ENCODE measurements at regions not wholly inside any gene's neighbourhood (a gene's known extent, or its start where the extent isn't known, plus 50 kb on each side); places are given as distances from the start of the nearest gene placed in this dataset.
A peak's percentile ranks its signal among the peaks of the same experiment; 100 is the strongest.
"Not testable (repeated sequence)": the region's sequence is repeated elsewhere in the genome, so short reads cannot be mapped to it uniquely, and the experiment has no call there.

DNA sequence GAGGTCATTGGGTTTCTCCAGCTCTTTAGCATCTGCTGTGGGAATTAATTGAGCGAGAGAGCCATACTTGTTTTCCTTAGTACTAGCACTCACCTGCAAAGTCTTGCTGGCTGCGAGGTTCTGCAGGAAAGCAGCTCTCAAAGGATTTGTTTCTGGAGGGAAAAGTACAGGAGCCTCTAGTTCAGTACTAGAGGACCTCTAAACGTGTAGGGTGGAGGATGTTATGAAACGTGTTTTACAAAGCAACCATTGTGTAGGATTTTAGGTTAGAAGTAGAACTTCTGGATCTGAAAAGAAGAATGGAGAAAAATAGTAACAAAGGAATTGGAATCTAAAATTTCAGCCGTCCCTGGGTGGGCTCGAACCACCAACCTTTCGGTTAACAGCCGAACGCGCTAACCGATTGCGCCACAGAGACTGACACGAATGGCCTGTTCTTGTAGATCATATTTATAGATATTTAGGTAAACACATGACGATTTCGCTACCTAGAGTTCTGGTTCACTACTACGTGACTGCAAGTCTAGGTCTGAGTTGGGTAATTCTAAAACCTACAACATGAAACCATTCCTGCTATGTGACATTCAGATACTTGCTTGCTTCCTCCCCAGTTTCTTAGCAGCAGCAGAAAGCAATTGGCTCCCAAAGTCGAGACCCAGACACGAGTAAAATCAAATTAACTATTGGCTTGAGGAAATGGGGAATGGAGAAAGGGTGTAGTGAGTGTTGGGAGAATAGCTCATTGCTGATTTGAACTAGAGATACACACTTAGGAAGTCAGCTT lies 60.2 kb upstream of the CFAP126 start:
- H2BK15ac ChIP-seq (ENCODE audit: low read length): no peak overlapping the region
- H3K4ac ChIP-seq (ENCODE audit: low read length): no peak overlapping the region
- peak overlapping the region; percentile 48 for H3K4me2 ChIP-seq (ENCODE audit: insufficient read depth, low read length, poor library complexity, severe bottlenecking)
- H2AFZ ChIP-seq (ENCODE audit: low read length): peak overlapping the region; percentile 32
- no peak overlapping the region for H2AK5ac ChIP-seq (ENCODE audit: low read depth, low read length)
- no peak overlapping the region for H3K23ac ChIP-seq (ENCODE audit: low read depth, low read length, poor library complexity)
- H3K4me1 ChIP-seq (ENCODE audit: control insufficient read depth in 2 of 2, insufficient read depth in 1 of 2, low read depth in 1 of 2, low read length in 2 of 2): no peaks in the 10 kb centered on the region
- DNase-seq (ENCODE audit: low spot score): no peak
- H3K9me3 ChIP-seq (replicated peaks in 1 of 2; ENCODE audit: control insufficient read depth in 2 of 2, insufficient read depth in 1 of 2, low read depth in 1 of 2, low read length in 2 of 2): no peaks in the 10 kb centered on the region
- no peak overlapping the region for H2BK12ac ChIP-seq (ENCODE audit: low read length)
- no peak overlapping the region for H3K14ac ChIP-seq (ENCODE audit: low read length)
- H3K4me3 ChIP-seq (ENCODE audit: low read length in 2 of 2): peak overlapping the region in 1 of 2 donors; percentile 21
- H3K36me3 ChIP-seq (replicated peaks in 1 of 2; ENCODE audit: control insufficient read depth in 2 of 2, insufficient read depth in 2 of 2, low read length in 2 of 2): no peaks in the 10 kb centered on the region
- no peak overlapping the region for H4K8ac ChIP-seq (ENCODE audit: low read depth, low read length)
- no peak overlapping the region for H3K18ac ChIP-seq (ENCODE audit: low read length)
- no peak overlapping the region for H4K91ac ChIP-seq (ENCODE audit: low read depth, low read length, poor library complexity)
- no peak overlapping the region for H3K27ac ChIP-seq (replicated peaks; ENCODE audit: low read length)
- H3K9ac ChIP-seq (ENCODE audit: low read depth, low read length, poor library complexity): no peak overlapping the region
- no peaks in the 10 kb centered on the region for H3K79me1 ChIP-seq (ENCODE audit: low read depth, low read length)
- no peak overlapping the region for H2BK5ac ChIP-seq (ENCODE audit: low read length)
- H2BK120ac ChIP-seq (ENCODE audit: low read depth, low read length): no peak overlapping the region
- peaks cover 0 to 21% (median 20%) of the 10 kb centered on the region in 3 experiments for H3K27me3 ChIP-seq (ENCODE audit: control insufficient read depth in 3 of 3, insufficient read depth in 3 of 3, low read depth in 1 of 3, low read length in 3 of 3)
- WGBS, 2 donors (ENCODE audit: extremely low coverage in 2 of 2, insufficient read length in 2 of 2, insufficient replicate concordance in 1 of 2): no CpG with 5 or more reads among the region's 18 CpGs

DNA sequence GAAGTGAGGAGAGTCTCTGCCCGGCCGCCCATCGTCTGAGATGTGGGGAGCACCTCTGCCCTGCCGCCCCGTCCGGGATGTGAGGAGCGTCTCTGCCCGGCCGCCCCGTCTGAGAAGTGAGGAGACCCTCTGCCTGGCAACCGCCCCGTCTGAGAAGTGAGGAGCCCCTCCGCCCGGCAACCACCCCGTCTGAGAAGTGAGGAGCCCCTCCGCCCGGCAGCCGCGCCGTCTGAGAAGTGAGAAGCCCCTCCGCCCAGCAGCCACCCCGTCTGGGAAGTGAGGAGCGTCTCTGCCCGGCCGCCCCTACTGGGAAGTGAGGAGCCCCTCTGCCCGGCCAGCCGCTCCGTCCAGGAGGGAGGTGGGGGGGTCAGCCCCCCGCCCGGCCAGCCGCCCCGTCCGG lies 55.2 kb upstream of the CFAP126 start:
- H3K4ac ChIP-seq (ENCODE audit: low read length); H2BK120ac ChIP-seq (ENCODE audit: low read depth, low read length); H3K18ac ChIP-seq (ENCODE audit: low read length); H3K4me1 ChIP-seq (ENCODE audit: control insufficient read depth in 2 of 2, insufficient read depth in 1 of 2, low read depth in 1 of 2, low read length in 2 of 2); H2BK12ac ChIP-seq (ENCODE audit: low read length); H4K8ac ChIP-seq (ENCODE audit: low read depth, low read length); H4K91ac ChIP-seq (ENCODE audit: low read depth, low read length, poor library complexity); H2AFZ ChIP-seq (ENCODE audit: low read length); H3K14ac ChIP-seq (ENCODE audit: low read length); H2BK15ac ChIP-seq (ENCODE audit: low read length); H3K4me2 ChIP-seq (ENCODE audit: insufficient read depth, low read length, poor library complexity, severe bottlenecking); H3K9me3 ChIP-seq (replicated peaks in 1 of 2; ENCODE audit: control insufficient read depth in 2 of 2, insufficient read depth in 1 of 2, low read depth in 1 of 2, low read length in 2 of 2); H3K9ac ChIP-seq (ENCODE audit: low read depth, low read length, poor library complexity); H3K27ac ChIP-seq (replicated peaks; ENCODE audit: low read length); H2BK5ac ChIP-seq (ENCODE audit: low read length); H3K79me1 ChIP-seq (ENCODE audit: low read depth, low read length); H2AK5ac ChIP-seq (ENCODE audit: low read depth, low read length); H3K4me3 ChIP-seq (ENCODE audit: low read length in 2 of 2); H3K23ac ChIP-seq (ENCODE audit: low read depth, low read length, poor library complexity); DNase-seq (ENCODE audit: low spot score); H3K36me3 ChIP-seq (replicated peaks in 1 of 2; ENCODE audit: control insufficient read depth in 2 of 2, insufficient read depth in 2 of 2, low read length in 2 of 2): not testable (repeated sequence)
- peaks cover 2 to 23% (median 13%) of the 10 kb centered on the region in 3 experiments for H3K27me3 ChIP-seq (ENCODE audit: control insufficient read depth in 3 of 3, insufficient read depth in 3 of 3, low read depth in 1 of 3, low read length in 3 of 3)
- WGBS, 2 donors (ENCODE audit: extremely low coverage in 2 of 2, insufficient read length in 2 of 2, insufficient replicate concordance in 1 of 2): no CpG with 5 or more reads among the region's 33 CpGs

DNA sequence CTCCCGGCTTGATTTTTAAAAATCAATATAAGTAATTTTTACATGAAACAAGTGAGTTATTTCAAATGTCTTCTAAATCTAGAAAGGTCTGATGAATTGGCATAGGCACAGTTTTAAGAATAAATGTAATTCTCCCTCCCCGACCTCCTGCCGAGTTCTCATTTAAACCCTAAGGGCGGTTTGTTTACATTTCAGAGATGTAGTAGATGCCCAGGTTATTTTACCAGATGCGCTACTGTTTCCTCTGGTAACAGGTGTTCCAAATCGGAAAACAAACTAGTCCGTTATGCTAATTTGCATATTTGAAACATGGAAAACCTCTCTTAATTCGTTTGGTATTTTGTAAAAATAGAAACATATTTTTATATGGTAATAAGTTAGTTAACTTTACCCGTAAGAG lies 53.8 kb upstream of the CFAP126 start:
- H3K23ac ChIP-seq (ENCODE audit: low read depth, low read length, poor library complexity): no peak overlapping the region

DNA sequence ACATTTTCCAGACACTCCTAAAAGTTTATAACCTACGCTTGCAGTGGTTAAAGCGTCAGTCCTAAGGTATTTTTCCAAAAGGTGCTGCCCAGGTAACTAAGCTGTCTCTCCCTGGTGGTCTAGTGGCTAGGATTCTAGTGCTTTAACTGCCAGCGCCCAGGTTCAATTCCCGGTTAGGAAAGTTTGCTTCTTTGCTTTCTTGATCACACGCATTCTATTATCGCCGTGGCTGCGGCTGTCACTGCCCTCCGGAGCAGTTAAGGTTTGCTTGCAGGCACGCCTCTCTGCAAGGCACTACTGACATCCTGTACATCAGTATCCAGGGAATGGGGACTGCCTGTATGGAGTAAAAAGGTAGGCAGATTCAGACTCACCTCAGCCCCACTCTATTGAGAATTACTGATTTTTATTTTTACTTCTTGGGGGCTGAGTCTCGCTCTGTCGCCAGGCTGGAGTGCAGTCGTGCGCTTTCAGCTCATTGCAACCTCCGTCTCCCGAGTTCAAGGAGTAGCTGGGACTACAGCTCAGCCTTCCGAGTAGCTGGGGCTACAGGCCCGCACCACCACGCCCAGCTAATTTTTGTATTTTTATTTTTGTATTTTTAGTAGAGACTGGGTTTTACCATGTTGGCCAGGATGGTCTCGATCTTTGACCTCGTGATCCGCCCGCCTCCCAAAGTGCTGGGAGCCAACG lies 53.2 kb upstream of the CFAP126 start:
- Histone ChIP-seq H3K18ac (ENCODE audit: low read length) (no peak overlapping the region), H2BK12ac (ENCODE audit: low read length) (no peak overlapping the region), H2BK15ac (ENCODE audit: low read length) (no peak overlapping the region), H3K4me2 (ENCODE audit: insufficient read depth, low read length, poor library complexity, severe bottlenecking) (peak overlapping the region; percentile 51), H3K27me3 (ENCODE audit: control insufficient read depth in 3 of 3, insufficient read depth in 3 of 3, low read depth in 1 of 3, low read length in 3 of 3) (peaks cover 2 to 14% (median 6%) of the 10 kb centered on the region in 3 experiments), H3K23ac (ENCODE audit: low read depth, low read length, poor library complexity) (no peak overlapping the region), H3K9ac (ENCODE audit: low read depth, low read length, poor library complexity) (no peak overlapping the region), H3K4ac (ENCODE audit: low read length) (no peak overlapping the region), H2AK5ac (ENCODE audit: low read depth, low read length) (no peak overlapping the region), H3K79me1 (ENCODE audit: low read depth, low read length) (no peaks in the 10 kb centered on the region), H3K4me1 (ENCODE audit: control insufficient read depth in 2 of 2, insufficient read depth in 1 of 2, low read depth in 1 of 2, low read length in 2 of 2) (no peaks in the 10 kb centered on the region), H3K36me3 (replicated peaks in 1 of 2; ENCODE audit: control insufficient read depth in 2 of 2, insufficient read depth in 2 of 2, low read length in 2 of 2) (no peaks in the 10 kb centered on the region), H2AFZ (ENCODE audit: low read length) (no peak overlapping the region), H3K4me3 (ENCODE audit: low read length in 2 of 2) (peak overlapping the region in 1 of 2 donors; percentile 11), H3K14ac (ENCODE audit: low read length) (no peak overlapping the region), H2BK5ac (ENCODE audit: low read length) (no peak overlapping the region), H2BK120ac (ENCODE audit: low read depth, low read length) (no peak overlapping the region), H3K27ac (replicated peaks; ENCODE audit: low read length) (no peak overlapping the region), H4K8ac (ENCODE audit: low read depth, low read length) (no peak overlapping the region), H3K9me3 (replicated peaks in 1 of 2; ENCODE audit: control insufficient read depth in 2 of 2, insufficient read depth in 1 of 2, low read depth in 1 of 2, low read length in 2 of 2) (no peaks in the 10 kb centered on the region), H4K91ac (ENCODE audit: low read depth, low read length, poor library complexity) (no peak overlapping the region)
- no peak for DNase-seq (ENCODE audit: low spot score)
- WGBS, 2 donors (ENCODE audit: extremely low coverage in 2 of 2, insufficient read length in 2 of 2, insufficient replicate concordance in 1 of 2): no CpG with 5 or more reads among the region's 24 CpGs

More for the DNA sequence above, 53.8 kb upstream of the CFAP126 start:
- H2BK15ac ChIP-seq (ENCODE audit: low read length): no peak overlapping the region
- WGBS, 2 donors (ENCODE audit: extremely low coverage in 2 of 2, insufficient read length in 2 of 2, insufficient replicate concordance in 1 of 2): no CpG with 5 or more reads among the region's 9 CpGs
- H3K4me1 ChIP-seq (ENCODE audit: control insufficient read depth in 2 of 2, insufficient read depth in 1 of 2, low read depth in 1 of 2, low read length in 2 of 2): no peaks in the 10 kb centered on the region
- no peak for DNase-seq (ENCODE audit: low spot score)
- no peaks in the 10 kb centered on the region for H3K36me3 ChIP-seq (replicated peaks in 1 of 2; ENCODE audit: control insufficient read depth in 2 of 2, insufficient read depth in 2 of 2, low read length in 2 of 2)
- H2BK12ac ChIP-seq (ENCODE audit: low read length): no peak overlapping the region
- no peak overlapping the region for H3K9ac ChIP-seq (ENCODE audit: low read depth, low read length, poor library complexity)
- no peak overlapping the region for H3K27ac ChIP-seq (replicated peaks; ENCODE audit: low read length)
- H2AFZ ChIP-seq (ENCODE audit: low read length): no peak overlapping the region
- H3K18ac ChIP-seq (ENCODE audit: low read length): no peak overlapping the region
- no peak overlapping the region for H3K4ac ChIP-seq (ENCODE audit: low read length)
- H2BK120ac ChIP-seq (ENCODE audit: low read depth, low read length): no peak overlapping the region
- H3K79me1 ChIP-seq (ENCODE audit: low read depth, low read length): no peaks in the 10 kb centered on the region
- H3K14ac ChIP-seq (ENCODE audit: low read length): no peak overlapping the region
- H3K4me3 ChIP-seq (ENCODE audit: low read length in 2 of 2): no peak overlapping the region
- H3K27me3 ChIP-seq (ENCODE audit: control insufficient read depth in 3 of 3, insufficient read depth in 3 of 3, low read depth in 1 of 3, low read length in 3 of 3): peaks cover 2 to 15% (median 6%) of the 10 kb centered on the region in 3 experiments
- H3K9me3 ChIP-seq (replicated peaks in 1 of 2; ENCODE audit: control insufficient read depth in 2 of 2, insufficient read depth in 1 of 2, low read depth in 1 of 2, low read length in 2 of 2): no peaks in the 10 kb centered on the region
- H3K4me2 ChIP-seq (ENCODE audit: insufficient read depth, low read length, poor library complexity, severe bottlenecking): no peak overlapping the region
- no peak overlapping the region for H4K91ac ChIP-seq (ENCODE audit: low read depth, low read length, poor library complexity)
- no peak overlapping the region for H2BK5ac ChIP-seq (ENCODE audit: low read length)
- H4K8ac ChIP-seq (ENCODE audit: low read depth, low read length): no peak overlapping the region
- no peak overlapping the region for H2AK5ac ChIP-seq (ENCODE audit: low read depth, low read length)

Measured in neuronal stem cell (in vitro differentiated cells).